Smooth muscle cell (in vitro differentiated cells): ENCODE measurements at regions not wholly inside any gene's neighbourhood (a gene's known extent, or its start where the extent isn't known, plus 50 kb on each side); places are given as distances from the start of the nearest gene placed in this dataset.
A peak's percentile ranks its signal among the peaks of the same experiment; 100 is the strongest.

Experiments
- DNase-seq: peaks from one replicate; lab custom pipeline; 2025; ENCODE audit not compliant: unreplicated experiment; lab: John Stamatoyannopoulos, UW
- H2AFZ ChIP-seq: fragments of 200-600 bp; sonication (generic); 2 replicates; pipeline ENCODE4 v1.6.0; 2016; ENCODE audit warnings: antibody characterized with exemption, low read depth, mild to moderate bottlenecking
- H3F3A ChIP-seq: fragments of 200-600 bp; sonication (generic); 2 replicates; pipeline ENCODE4 v1.6.0; 2017; ENCODE audit warnings: antibody characterized with exemption, low read depth
- H3K27ac ChIP-seq: fragments of 200-600 bp; sonication (generic); 2 replicates; pipeline ENCODE4 v1.5.1; 2016; ENCODE audit warnings: low read depth, mild to moderate bottlenecking
- H3K27me3 ChIP-seq: fragments of 200-600 bp; sonication (generic); 2 replicates; pipeline ENCODE4 v1.6.1; 2016; ENCODE audit warnings: low read depth, mild to moderate bottlenecking
- H3K36me3 ChIP-seq: fragments of 200-600 bp; sonication (generic); 2 replicates; pipeline ENCODE4 v1.5.1; 2016; ENCODE audit warnings: low read depth
- H3K4me1 ChIP-seq: fragments of 200-600 bp; sonication (generic); 2 replicates; pipeline ENCODE4 v1.5.1; 2016; ENCODE audit warnings: low read depth
- H3K4me2 ChIP-seq: fragments of 200-600 bp; sonication (generic); 2 replicates; pipeline ENCODE4 v1.6.0; 2016; ENCODE audit warnings: mild to moderate bottlenecking
- H3K4me3 ChIP-seq: fragments of 200-600 bp; sonication (generic); 2 replicates; pipeline ENCODE4 v1.5.1; 2016; ENCODE audit warnings: mild to moderate bottlenecking
- H3K79me2 ChIP-seq: fragments of 200-600 bp; sonication (generic); 2 replicates; pipeline ENCODE4 v1.6.0; 2016; ENCODE audit warnings: low read depth, mild to moderate bottlenecking
- H3K9ac ChIP-seq: fragments of 200-600 bp; sonication (generic); 2 replicates; pipeline ENCODE4 v1.6.0; 2016; ENCODE audit warnings: low read depth
- H3K9me3 ChIP-seq: fragments of 200-600 bp; sonication (generic); replicated peaks from 2 replicates; pipeline ENCODE4 v1.5.1; 2016; ENCODE audit warnings: low read depth
- H4K20me1 ChIP-seq: fragments of 200-600 bp; sonication (generic); 2 replicates; pipeline ENCODE4 v1.6.0; 2016; ENCODE audit warnings: low read depth
- CTCF ChIP-seq: fragments of 200-600 bp; sonication (generic); IDR thresholded peaks from 2 replicates; pipeline ENCODE4 v1.5.1; 2017; ENCODE audit warnings: borderline replicate concordance, mild to moderate bottlenecking, antibody characterized with exemption; ENCODE audit not compliant: insufficient read depth, poor library complexity, severe bottlenecking
- WGBS: methylation state at CpG from one replicate; pipeline ENCODE4 v1.1.7; 2016; ENCODE audit warnings: low lambda C conversion rate; 5-methylcytosine and 5-hydroxymethylcytosine counted together

GRCh38 chr13:30037766-30038165 lies 187.3 kb upstream of the UBL3 start:
- Histone ChIP-seq H3K79me2 (no peaks in the 10 kb centered on the region), H2AFZ (no peak overlapping the region), H3K9me3 (no peaks in the 10 kb centered on the region), H3K4me2 (peak overlapping the region; percentile 22), H3F3A (peaks cover 13% of the 10 kb centered on the region), H3K27ac (peak overlapping the region; percentile 74), H3K27me3 (no peaks in the 10 kb centered on the region), H3K4me1 (peaks cover 10% of the 10 kb centered on the region), H3K9ac (peak overlapping the region; percentile 53), H3K36me3 (no peaks in the 10 kb centered on the region), H3K4me3 (no peak overlapping the region), H4K20me1 (no peaks in the 10 kb centered on the region)
- 61% methylated on average over 4 of the region's 4 CpGs for WGBS
- no peak for DNase-seq
- no peak for TF ChIP-seq CTCF

GRCh38 chr13:30037306-30037705 lies 186.9 kb upstream of the UBL3 start:
- Histone ChIP-seq H3K4me1 (peaks cover 10% of the 10 kb centered on the region), H3K36me3 (no peaks in the 10 kb centered on the region), H3K27me3 (no peaks in the 10 kb centered on the region), H3K27ac (peak overlapping the region; percentile 74), H3K9me3 (no peaks in the 10 kb centered on the region), H3K79me2 (no peaks in the 10 kb centered on the region), H4K20me1 (no peaks in the 10 kb centered on the region), H3K4me2 (peak overlapping the region; percentile 22), H3K4me3 (no peak overlapping the region), H3F3A (peaks cover 13% of the 10 kb centered on the region), H2AFZ (no peak overlapping the region), H3K9ac (peak overlapping the region; percentile 53)
- no peak for TF ChIP-seq CTCF
- 62% methylated on average over 5 of the region's 6 CpGs for WGBS
- no peak for DNase-seq

- Histone ChIP-seq H3K27me3 (no peaks in the 10 kb centered on the region), H3K9ac (peak overlapping the region; percentile 91), H2AFZ (no peak overlapping the region), H3K36me3 (no peaks in the 10 kb centered on the region), H4K20me1 (no peaks in the 10 kb centered on the region), H3K27ac (peak overlapping the region; percentile 99), H3K9me3 (no peaks in the 10 kb centered on the region), H3K4me2 (peak overlapping the region; percentile 80), H3K79me2 (no peaks in the 10 kb centered on the region), H3K4me3 (no peak overlapping the region), H3K4me1 (peaks cover 10% of the 10 kb centered on the region), H3F3A (peaks cover 13% of the 10 kb centered on the region)
- WGBS: 37% methylated on average over 3 of the region's 3 CpGs
- no peak for DNase-seq
- no peak for TF ChIP-seq CTCF
Observed at GRCh38 chr13:30034458-30034795, 184.0 kb upstream of the UBL3 start.

GRCh38 chr13:30033681-30034457 lies 183.5 kb upstream of the UBL3 start:
- Histone ChIP-seq H3K27me3 (no peaks in the 10 kb centered on the region), H3K9ac (peak overlapping the region; percentile 91), H4K20me1 (no peaks in the 10 kb centered on the region), H3K4me3 (no peak overlapping the region), H3K27ac (peak overlapping the region; percentile 99), H3K4me1 (peaks cover 10% of the 10 kb centered on the region), H3K79me2 (no peaks in the 10 kb centered on the region), H3K36me3 (no peaks in the 10 kb centered on the region), H3F3A (peaks cover 13% of the 10 kb centered on the region), H2AFZ (no peak overlapping the region), H3K4me2 (peak overlapping the region; percentile 80), H3K9me3 (no peaks in the 10 kb centered on the region)
- no peak for TF ChIP-seq CTCF
- WGBS: 9% methylated on average over 6 of the region's 6 CpGs
- no peak for DNase-seq
